Fibroblast of skin of right biceps (primary cell): ENCODE measurements at regions not wholly inside any gene's neighbourhood (a gene's known extent, or its start where the extent isn't known, plus 50 kb on each side); places are given as distances from the start of the nearest gene placed in this dataset.
"Not testable (repeated sequence)": the region's sequence is repeated elsewhere in the genome, so short reads cannot be mapped to it uniquely, and the experiment has no call there.

Experiments used
- DNase-seq: peaks from one replicate; pipeline ENCODE4 v3.0.0-alpha.2; 2013

DNA sequence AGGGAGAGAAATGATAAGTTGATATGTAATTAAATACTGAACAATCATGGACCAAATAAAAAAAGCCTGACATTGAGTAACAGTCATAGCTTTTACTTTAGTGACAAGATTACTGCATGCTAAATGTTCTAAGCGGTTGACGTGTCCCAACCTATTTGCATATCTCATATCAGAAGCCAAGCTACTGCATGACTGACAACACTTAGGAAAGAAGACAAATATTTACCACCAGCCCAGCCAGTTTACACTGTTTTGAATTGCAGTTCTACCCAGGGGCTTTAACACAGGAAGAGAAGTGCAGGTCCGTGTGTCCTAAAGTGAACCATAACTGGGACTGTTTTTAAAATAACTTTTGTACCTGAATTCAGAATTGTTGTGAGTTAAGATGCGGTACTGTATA is 219.9 kb downstream of the PRDM9 start:
- no peak for DNase-seq

DNA sequence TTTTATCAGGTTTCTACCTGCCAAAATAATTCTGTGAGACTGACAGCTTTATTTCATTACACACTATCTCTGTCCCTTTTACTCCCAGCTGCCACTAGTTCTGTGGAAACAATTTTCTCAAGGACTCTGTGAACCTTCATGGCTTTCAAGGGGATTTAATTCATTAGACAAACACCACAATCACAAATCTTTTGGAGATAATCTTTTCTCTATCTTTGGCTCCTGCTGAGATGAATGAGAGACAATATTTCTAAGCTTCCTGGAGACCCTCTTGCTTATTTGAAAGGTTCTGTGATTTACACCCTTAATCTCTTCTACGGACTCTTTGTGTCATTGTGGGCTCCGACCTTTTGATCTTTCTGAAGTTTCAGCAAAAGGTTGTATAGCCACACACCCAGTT is 222.6 kb downstream of the PRDM9 start:
- DNase-seq = no peak

DNA sequence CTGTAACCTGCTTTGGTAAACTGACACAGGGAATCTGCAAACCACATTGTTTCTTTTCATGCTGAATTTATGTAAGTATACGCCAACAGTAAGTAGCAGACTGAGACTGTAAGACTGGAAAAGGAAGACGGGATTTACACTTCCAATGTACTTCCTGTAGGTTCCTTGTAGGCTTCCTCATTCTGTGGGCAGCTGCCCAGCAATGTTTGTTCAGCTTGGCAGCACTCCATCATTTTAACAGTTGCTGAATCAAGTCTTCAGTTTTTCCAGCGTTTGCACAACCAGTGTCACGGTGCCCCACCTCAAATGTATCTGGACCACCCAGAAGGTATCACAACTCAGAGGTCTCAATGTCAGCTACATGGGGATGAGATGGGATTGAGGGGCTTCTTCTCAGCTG is 232.6 kb downstream of the PRDM9 start:
- no peak for DNase-seq

DNA sequence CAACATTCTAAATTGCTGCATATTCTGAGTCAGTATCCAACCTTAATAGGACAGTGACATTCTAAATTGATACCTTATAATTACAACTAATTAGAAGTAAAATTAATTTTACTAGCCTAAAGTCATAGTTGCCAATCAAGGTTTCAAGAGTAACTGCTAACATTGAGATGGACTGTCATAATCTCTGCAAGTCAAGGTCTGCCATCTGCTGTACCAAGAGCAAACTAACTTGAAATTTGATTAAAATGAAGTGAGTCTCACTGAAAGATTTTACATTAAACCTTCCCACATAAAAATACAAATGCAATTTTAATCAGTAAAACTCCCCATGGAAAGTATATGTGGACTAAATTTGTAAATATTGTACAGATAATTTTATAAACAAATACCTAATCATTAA is 235.3 kb downstream of the PRDM9 start:
- no peak for DNase-seq

DNA sequence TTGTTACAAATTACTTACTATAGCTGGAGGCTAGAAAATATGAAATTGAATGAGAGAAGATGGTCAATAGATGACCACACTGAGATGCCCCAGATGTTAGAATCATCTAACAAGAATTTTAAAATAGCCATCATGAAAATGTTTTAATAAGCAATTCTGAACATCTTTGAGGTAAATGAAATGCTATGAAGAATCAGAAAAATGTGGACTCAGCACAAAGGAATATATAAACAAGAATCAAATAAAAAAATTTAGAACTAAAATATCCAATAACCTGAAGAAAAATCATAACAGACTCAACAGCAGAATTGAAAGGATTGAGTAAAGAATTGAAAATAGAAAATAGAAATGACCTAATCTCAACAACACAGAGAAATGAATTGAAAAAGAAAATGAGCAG is 248.5 kb downstream of the PRDM9 start:
- DNase-seq = no peak

DNA sequence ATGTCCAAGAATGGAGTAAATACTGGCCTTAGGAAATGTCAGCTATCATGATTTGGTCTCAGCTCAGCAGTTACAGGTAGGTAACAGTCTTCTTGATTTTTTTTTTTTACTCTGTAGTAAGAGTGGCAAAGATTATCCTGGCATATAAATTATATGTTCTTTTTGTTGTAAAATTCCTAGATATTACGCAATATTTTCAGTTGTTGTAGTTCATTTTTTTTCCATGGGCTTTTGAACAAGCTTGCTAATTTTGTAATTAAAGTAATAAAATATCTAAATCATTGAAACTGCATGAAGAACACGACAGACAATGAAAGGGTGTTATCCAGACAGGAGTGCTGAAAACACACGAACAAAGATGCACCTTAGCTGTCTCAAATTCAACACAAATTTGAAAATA is 249.4 kb downstream of the PRDM9 start:
- no peak for DNase-seq

DNA sequence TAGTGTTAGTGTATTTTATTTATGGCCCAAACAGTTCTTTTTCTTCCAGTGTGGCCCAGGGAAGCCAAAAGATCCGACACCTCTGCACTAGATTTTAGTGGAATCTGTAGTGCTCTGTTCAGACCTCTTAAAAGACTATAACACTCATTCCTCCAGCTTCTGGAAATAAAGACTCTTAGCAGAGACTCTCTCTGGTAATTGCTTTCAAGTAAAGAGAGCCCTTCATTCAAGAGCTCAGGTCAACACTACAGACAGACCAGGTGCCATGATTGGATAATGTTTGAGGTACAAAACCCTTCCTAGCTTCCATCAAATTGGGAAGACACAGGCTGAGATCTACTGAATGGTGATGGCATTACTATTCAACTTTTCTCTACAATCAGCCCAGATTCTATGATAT is 255.8 kb downstream of the PRDM9 start:
- no peak for DNase-seq

DNA sequence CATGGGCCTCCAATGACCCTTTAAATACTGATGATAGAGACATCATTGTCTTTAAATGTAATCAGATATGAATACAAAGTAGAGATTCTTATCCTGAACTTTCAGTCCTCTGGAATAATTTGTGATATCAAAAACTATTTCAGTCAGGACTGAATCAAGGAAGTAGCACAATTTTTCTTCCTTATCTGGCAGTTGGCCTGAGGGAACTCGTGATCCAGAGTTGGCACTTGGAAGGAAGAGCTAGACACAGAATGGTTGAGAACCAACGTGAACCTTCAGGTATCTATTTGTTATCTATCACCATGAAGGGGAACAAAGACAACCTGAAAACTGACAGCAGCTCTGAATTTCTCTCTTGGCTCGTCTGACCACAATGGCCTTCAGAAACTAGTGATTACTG is 269.3 kb downstream of the PRDM9 start:
- no peak for DNase-seq

DNA sequence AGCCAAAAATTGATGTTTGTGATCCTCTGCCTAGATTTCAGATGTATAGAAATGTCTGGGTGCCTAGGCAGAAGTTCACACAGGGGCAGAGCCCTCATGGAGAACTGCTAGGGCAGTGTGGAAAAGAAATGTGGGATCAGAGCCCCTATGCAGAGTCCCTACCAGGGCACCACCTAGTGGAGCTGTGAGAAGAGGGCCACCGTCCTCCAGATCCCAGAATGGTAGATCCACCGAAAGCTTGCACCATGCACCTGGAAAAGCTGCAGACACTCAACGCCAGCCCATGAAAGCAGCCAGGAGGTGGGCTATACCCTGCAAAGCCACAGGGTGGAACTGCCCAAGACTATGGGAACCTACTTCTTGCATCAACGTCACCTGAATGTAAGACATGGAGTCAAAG is 292.9 kb downstream of the PRDM9 start:
- DNase-seq = not testable (repeated sequence)

DNA sequence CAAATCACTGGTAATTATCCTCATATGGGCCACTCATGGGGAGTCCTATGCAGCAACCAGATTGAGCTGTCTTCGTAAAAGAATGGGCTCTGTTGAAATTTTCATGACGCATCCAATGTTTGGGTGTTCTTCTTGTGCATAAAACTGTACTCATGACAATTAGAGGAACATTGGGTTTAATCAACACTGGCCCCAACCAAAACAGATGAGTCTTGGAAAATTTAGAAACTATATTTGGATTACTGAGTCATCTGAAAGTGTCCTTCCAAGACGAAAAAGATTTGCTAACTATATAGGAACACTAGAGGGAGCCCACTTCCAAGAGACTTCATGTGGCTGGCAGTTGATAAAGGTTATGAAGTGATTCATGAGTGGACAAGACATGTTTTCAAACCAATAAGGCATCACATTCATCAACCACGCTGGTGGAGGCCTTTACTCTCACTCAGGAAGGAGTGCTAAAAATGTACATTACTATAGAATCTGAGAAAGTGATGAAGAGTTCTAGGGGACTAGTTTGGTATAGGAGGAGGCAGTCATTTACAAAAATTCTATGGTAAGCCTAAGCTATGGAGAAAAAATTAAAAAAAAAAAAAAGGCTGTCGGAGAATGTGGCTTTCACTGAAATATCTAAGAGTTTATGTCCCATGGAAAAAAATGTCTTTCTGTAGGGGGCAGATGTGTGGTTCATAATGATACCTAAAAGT is 313.5 kb downstream of the PRDM9 start:
- peak; percentile 56 for DNase-seq

DNA sequence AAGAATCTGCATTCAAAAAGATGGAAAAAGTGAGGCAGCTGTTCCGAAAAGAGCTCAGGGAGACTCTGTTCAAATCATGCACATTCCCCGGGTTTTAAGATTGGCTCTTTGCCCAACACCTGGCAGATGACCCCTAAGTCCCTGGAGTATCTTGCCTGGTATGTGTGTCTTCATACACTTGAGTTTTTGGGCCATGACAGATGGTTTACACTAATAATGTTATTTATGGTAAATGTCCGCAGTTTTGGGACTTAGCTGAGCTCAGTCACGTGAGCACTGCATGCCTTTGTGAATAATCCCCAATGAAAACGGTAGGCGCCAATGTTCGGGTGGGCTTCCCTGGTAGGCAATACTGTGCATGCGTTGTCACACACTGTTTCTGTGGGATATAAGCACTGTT is 316.1 kb downstream of the PRDM9 start:
- no peak for DNase-seq

DNA sequence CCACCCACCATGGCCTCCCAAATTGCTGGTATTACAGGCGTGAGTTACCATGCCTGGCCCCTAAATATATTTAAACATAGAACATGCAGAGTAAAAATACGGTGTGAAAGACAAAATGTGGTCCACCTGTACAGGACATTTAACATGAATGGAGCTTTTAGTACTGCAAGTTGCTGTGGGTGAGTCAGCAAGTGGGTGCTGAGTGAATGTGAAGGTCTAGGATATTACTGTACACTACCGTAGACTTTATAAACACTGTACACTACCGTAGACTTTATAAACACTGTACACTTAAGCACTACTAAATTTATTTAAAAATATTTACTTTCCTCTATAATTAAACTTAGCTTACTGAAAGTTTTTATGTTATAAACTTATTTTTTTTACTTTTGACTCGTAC is 317.8 kb downstream of the PRDM9 start:
- DNase-seq = no peak

DNA sequence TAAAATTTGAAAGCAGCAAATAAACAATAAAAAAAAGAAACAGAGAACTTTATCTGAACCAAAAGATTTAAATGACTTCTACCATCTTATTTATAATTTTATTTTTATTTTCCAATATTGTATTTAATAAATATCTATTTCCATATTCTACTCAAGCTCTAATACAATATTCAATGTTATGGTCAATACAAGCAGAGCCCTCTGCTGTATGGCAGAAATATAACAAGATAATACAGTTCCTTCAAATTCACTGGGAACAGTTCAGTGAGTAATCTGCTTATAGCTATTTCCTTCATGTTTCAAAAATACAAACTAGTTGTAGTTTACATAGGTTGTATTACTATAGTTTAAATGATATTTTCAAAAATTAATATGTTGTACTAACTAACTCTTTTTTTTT is 332.7 kb downstream of the PRDM9 start:
- peak; percentile 3 for DNase-seq

DNA sequence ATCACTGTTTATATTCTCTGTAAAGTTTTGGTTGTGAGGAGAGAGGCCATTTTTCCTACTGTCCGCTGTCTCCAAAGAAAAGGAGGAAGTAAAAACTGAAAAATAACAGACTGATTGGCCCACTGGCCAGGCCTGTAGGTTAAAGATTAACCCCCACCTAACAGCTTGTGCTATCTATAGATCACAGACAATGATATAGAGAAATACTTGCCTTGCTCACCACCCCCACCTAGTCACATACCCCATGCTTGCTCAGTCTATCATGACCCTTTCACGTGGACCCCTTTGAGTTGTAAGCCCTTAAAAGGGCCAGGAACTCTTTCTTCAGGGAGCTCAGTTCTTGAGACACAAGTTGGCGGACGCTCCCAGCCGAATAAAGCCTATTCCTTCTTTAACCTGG is 357.4 kb downstream of the PRDM9 start:
- DNase-seq = no peak

DNA sequence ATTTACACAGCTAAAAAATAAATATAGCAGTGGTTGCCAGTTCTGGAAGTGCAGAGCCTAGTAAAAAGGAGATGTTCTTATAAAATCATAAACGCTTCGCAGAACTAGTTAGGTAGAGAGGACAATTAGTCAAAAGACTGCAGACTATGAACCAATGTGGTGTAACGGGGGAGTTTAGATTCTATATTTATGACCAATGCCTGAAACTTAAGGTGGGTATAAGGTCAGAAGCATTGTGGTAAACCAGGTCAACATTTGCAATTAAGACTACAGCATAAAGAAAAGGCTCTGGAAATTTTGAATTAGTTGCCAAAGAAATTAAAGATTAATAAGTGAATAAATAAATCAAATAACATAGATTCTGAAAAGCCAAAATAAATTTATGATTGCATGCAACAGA is 370.4 kb downstream of the PRDM9 start:
- DNase-seq = no peak

DNA sequence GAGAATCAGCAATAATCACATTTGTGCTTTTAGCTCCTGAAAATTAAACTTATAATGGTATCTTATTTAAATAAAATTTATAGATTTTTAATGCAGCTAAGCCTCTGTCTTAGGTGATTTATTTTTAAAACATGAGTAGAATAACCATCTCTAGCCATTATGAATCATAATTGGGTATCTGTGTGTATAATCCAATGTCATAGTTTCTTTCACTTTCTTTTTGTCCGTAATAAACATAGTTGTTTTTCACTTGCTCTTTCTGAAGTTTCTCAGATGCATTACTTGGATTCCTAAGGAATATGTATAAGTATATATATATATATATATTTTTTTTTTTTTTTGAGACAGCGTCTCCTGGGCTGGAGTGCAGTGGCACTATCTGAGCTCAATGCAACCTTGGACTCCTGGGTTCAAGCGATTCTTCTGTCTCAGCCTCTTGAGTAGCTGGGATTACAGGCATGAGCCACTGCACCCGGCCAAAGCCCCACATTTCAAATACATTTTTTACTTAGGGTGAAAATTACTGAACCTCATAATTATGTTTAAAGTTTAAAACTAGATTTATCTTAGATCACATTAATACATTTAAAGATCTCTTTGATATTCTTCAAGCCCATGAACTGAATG is 377.1 kb downstream of the PRDM9 start:
- DNase-seq = no peak

DNA sequence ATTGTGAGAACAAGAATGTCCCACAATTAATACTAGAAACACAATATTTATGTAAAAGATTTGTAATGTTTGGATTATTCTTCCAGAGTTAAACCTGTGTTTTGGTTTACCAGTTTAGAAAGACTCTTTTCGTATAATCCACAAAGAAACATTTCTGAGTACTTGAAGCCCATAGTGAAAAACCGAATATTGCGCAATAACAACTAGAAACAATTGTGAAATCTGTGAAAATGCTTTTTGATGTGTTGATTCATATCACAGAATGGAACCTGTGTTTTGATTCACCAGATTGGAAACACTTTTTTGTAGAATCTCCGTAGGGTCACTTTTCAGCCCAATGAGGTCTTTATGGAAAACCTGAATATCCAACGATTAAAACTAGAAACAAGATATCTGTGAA is 386.2 kb downstream of the PRDM9 start:
- no peak for DNase-seq

DNA sequence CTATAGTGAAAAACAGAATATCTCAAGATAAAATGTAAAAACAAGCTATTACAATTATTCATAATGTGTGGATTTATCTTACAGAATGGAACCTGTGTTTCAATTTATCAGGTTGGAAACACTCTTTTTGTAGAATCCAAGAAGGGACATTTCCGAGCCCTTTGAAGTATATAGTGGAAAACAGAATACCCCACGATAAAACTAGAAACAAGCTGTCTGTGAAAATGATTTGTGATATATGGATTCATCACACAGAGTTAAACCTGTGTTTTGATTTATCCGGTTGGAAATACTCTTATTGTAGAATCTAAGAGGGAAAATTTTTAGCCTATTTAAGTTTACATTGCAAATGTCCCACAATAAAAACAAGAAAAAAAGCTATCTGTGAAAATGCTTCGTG is 388.2 kb downstream of the PRDM9 start:
- DNase-seq = no peak

DNA sequence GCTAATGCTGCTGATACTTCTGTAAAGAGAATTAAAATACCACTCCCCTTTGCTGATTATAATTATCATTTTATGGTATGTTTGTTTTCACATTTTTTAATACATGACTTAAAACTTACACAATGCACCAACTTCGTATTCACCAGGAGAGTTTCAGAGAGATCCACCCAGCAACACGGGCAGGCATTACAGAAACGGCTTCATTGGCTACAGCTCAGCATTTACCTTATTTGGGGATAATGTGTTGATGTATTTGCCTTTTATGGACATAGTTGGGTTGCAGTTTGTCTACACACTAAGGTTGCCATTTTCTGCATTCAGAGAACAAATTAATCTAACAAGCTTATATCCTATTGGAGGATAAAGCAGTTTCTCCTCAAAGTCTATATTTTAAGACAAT is 423.6 kb downstream of the PRDM9 start:
- no peak for DNase-seq

DNA sequence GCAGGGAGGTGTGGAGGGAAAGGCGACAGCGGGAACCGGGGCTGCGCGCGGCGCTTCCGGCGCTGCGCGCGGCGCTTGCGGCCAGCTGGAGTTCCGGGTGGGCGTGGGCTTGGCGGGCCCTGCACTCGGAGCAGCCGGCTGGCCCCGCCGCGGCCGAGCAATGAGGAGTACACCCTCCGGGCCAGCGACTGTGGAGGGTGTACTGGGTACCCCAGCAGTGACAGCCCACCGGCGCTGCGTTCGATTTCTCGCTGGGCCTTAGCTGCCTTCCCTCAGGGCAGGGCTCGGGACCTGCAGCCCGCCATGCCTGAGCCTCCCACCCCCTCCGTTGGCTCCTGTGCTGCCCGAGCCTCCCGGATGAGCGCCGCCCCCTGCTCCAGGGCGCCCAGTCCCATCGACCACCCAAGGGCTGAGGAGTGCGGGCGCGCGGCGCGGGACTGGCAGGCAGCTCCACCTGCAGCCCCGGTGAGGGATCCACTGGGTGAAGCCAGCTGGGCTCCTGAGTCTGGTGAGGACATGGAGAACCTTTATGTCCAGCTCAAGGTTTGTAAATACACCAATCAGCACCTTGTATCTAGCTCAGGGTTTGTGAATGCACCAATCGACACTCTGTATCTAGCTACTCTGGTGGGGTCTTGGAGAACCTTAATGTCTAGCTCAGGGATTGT is 444.0 kb downstream of the PRDM9 start:
- not testable (repeated sequence) for DNase-seq

DNA sequence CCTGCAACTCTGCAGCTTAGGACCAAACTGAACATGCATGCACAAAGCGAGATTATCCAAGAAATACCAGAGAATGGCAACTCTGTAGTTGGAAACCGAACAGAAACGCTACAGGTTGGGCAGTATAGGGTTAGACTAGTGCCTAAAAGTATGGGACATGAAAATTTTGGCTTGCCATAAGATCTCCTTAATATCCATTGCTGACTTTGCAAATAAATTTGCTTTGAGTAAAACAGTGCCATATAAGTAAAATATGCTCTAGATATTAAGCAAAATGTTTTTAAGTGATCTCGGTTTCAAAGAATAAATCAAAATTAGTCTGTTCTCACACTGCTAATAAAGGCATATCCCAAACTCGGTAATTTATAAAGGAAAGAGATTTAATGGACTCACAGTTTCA is 456.0 kb downstream of the PRDM9 start:
- no peak for DNase-seq

DNA sequence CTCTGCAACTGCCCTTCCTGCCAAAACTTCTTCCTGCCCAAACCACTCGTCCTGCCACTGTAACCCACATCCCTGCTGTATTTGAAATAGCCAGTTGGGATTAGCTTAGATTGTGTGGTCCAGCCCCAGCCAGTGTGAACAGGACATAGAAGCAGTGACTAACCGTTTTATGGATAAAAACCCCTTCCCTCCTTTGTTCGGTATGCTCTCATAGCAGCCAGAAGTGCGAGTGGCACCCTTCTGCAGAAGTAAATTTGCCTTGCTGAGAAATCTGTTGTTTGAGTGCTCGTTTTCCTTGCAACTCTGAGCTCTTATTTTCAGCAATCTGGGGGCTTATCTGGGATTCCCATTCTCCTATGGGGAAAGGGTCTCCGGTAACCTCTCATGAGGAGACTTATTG is 470.0 kb downstream of the PRDM9 start:
- DNase-seq = no peak

DNA sequence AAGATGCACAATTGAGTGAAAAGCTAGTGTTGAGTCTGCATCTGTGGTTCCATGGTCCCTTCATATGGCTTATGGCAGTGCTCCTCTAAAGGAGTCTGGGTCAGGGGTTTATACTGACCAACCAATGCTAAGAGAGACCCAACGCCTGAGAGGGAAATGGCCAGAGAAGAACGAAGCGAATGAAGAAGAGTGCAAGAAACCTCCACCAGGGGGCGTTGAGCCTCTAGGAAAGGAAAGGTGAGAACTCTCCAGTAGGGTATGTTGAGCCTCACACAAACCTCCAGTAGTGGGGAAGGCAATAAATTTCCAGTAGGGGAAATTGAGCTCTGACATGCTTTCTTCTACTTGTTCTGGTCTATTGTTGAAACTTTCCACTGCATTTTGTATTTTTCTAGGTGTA is 470.6 kb downstream of the PRDM9 start:
- DNase-seq = peak; percentile 9

DNA sequence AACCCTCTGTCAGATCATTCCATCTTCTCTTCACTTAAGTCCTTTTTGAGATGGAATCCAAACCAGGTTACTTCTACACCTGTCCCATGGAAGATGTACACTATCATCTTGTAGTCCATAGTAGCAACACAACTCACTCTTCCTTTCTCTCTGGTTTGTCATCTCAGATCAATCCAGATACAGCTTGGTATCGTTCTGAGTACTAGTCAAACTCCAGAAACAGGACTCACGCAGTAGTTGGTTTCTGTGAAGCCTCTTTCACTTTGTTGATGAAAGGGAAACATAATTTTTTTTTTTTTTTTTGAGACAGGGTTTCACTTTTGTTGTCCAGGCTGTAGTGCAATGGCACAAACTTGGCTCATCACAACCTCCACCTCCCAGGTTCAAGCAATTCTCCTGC is 484.0 kb downstream of the PRDM9 start:
- DNase-seq = no peak
